C4-2B (cell line): ENCODE measurements at regions not wholly inside any gene's neighbourhood (a gene's known extent, or its start where the extent isn't known, plus 50 kb on each side); places are given as distances from the start of the nearest gene placed in this dataset.

ENCODE experiments used
- H3K27ac ChIP-seq: fragments of 450-650 bp; 2 replicates; pipeline ENCODE4 v1.5.1; 2017
- ZFX ChIP-seq: fragments of 450-650 bp; IDR thresholded peaks from 2 replicates; pipeline ENCODE4 v1.6.1; 2017
- TF ChIP-seq, protein P1 (sequence below): fragments of 450-650 bp; conservative IDR thresholded peaks from 2 replicates; pipeline ENCODE4 v1.5.1; 2017; ENCODE audit warnings: mild to moderate bottlenecking

DNA sequence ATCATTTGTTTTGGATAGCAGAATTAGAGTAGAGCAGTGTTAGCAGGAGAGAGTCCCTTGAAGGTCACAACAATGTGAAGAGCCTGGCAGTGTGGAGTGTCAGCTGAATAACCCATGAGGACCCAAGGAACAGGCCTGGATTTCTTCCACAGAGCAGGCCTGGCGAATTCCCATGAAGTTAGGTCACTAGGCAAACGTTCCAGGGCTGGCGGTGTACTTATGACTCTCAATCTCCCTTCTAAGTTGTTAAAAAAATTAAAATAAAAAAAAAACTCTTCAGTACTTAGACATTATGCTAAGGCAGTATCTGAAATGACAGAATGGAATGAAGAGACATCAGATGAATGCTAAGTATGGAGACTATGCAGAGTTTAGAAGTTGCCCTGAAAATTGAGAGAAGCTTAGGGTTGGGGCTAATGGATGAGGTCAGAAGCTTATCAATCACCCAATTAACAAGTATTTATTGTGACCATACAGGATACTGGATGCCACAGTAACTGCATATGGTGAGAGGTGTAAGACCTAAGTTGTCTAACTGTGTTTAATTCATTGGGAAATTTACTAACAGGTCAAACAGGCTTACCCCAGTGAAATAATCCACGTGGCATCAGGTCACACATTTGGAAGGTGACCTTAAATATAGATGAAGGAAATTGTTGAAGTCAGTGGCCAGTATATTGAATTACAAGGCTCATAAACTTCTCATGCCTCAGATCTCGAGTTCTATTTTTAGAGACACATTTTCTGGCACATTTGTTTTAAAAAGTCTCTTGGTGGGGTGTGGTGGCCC is 126.2 kb upstream of the NRP1 start:
- TF ChIP-seq, protein P1, sequence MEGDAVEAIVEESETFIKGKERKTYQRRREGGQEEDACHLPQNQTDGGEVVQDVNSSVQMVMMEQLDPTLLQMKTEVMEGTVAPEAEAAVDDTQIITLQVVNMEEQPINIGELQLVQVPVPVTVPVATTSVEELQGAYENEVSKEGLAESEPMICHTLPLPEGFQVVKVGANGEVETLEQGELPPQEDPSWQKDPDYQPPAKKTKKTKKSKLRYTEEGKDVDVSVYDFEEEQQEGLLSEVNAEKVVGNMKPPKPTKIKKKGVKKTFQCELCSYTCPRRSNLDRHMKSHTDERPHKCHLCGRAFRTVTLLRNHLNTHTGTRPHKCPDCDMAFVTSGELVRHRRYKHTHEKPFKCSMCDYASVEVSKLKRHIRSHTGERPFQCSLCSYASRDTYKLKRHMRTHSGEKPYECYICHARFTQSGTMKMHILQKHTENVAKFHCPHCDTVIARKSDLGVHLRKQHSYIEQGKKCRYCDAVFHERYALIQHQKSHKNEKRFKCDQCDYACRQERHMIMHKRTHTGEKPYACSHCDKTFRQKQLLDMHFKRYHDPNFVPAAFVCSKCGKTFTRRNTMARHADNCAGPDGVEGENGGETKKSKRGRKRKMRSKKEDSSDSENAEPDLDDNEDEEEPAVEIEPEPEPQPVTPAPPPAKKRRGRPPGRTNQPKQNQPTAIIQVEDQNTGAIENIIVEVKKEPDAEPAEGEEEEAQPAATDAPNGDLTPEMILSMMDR, result no peak
- no peak for TF ChIP-seq ZFX
- 0 out of 2 replicates have a peak overlapping the region, but pooled peaks have one; percentile 21 for H3K27ac ChIP-seq

DNA sequence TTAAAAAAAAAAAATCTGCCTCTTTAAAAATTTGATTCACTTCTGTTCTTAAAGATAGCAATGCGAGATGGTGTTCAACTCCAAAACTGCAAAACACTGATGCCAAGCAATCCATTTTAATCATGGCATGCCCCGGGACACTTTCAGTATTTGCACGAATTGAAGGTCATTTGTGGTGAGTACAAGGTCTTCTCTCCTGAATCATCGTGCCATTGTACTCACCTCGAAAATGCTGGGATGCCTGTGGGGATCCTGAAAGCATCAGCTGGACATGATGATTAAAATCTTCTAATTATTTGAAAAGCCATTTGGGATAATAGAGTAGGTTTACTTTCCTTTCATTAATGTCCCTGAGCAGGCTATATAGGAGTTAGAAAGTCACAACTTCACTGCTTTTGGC is 125.1 kb upstream of the NRP1 start:
- no peak overlapping the region for H3K27ac ChIP-seq
- TF ChIP-seq, protein P1, result no peak
- TF ChIP-seq ZFX, result no peak

DNA sequence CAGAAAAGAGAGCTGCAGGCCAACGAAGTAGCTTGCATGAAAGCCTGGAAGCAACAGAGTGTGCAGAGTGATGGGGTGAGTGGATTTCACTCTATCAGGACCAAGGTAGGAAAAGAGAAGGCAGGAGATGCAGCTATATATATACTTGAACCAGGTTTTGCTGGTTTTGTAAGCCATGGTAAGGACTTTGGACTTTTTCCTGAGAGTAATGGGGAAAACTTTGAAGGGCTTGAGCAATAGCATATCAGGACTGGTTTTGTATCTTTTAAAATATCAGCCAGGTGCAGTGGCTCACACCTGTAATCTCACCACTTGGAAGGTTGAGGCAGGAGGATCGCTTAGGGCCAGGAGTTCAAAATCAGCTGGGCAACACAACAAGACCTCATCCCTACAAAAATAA is 120.6 kb upstream of the NRP1 start:
- no peak overlapping the region for H3K27ac ChIP-seq
- TF ChIP-seq ZFX, result no peak
- TF ChIP-seq, protein P1, result no peak

DNA sequence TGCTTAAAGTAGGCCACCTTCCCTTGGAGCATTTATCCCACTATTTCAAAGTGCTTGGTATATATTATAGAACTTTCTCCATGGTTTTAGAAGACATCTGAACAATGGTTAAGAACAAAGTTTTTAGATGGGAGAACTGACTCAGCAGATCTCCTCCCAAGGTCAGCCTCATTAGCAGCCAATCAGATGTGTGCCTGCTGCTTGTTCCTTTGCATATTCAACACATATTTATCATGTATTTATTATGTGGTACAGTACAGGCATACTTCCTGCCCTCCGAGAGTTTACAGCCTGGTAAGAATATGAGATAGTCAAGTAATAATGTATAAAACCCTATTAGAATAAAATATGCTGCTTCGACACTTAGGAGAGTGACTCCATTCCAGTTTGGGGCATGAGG is 120.1 kb upstream of the NRP1 start:
- no peak overlapping the region for H3K27ac ChIP-seq
- TF ChIP-seq, protein P1, result no peak
- TF ChIP-seq ZFX, result no peak

DNA sequence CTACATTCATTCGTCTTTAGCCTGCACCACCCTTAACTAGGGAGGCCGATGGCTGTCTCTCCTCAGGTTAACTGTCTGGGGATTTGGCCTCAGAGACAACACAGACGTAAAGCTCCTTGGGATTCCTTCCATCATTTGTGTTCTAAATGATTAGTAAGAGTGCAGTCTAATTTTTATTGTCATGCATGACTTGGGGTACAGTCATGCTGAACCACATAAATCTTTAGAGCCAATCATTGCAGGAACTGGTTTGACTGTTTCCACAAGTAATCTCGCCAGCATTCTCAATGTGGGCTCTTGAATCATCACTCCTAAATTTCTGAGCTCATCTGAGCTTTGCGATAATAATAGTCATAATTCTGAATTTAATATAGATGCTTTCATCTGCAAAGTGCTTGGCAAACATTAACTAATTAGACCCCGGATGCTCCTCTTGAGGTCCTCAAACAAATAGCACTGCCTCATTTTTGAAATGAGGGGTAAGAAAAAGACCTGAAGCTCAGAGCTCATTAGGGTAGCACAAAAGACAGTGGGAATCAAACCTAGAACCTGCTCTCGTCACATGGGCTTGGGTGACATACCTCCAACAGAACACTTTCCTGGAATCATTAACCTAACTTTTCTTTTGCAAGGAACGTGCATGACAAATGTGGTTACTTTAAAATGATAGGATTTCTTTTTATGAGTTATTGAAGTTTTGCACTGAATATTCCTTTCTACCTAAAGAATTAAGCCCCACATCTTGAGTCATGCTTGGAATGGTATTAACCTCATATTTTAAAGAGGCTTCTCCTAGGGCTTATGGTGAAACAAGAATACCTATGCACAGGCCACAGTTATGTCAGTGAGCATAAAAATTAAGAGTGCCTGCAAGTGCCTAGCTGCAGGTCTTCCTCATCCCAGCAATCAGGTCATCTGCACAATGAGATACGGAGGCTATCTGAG is 118.9 kb upstream of the NRP1 start:
- no peak for TF ChIP-seq ZFX
- TF ChIP-seq, protein P1, result no peak
- no peak overlapping the region for H3K27ac ChIP-seq

DNA sequence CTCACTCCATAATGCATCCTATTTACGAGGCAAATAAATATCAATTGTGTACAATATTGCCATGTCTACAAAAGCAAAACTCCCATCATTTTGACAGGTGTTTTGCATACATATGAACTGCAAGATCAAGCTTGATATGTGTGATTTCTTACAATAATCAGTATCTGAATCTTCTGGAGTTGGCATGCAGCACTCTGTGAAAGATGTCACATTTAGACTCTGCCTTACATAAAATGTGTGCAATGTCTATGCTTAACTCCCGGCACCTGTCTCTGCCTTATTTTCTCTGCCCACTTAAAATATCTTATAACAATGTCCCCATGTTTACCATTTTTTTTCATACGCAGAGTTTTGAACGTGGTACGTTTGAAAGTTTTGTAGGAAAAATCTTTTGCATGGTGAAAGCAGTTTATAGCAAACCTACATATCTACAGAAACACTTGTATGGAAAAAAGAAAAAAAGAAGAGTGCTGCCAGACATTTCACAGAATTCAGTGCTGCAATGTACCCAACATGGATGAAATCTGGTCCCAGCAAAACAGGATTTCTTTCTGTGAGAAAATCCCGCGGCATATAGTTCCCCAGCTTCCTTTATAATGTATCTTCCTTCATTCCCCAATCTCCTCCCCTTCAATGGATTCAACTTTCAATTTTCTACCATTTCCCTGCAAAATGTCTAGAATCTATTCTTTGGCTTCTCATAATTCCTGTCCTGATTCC is 114.1 kb upstream of the NRP1 start:
- TF ChIP-seq ZFX, result no peak
- TF ChIP-seq, protein P1, result no peak
- H3K27ac ChIP-seq, result no peak overlapping the region
